ENCODE measurements at regions not wholly inside any gene's neighbourhood (a gene's known extent, or its start where the extent isn't known, plus 50 kb on each side); places are given as distances from the start of the nearest gene placed in this dataset.

- no peak for DNase-seq (ENCODE audit: extremely low spot score)
Measured at GRCh38 chr10:84801156-84801555, 472.8 kb downstream of the CCSER2 start.

GRCh38 chr10:84801916-84802315, 473.5 kb downstream of the CCSER2 start:
- H3K27ac ChIP-seq (ENCODE audit: low read depth), result no peak overlapping the region
- H3K4me3 ChIP-seq (ENCODE audit: low read depth, low read length), result no peak overlapping the region
- DNase-seq (ENCODE audit: extremely low spot score), result no peak
- H3K36me3 ChIP-seq (ENCODE audit: insufficient read depth), result no peaks in the 10 kb centered on the region
- H3K4me1 ChIP-seq (ENCODE audit: insufficient read depth), result peaks cover 2% of the 10 kb centered on the region
- 44% methylated on average over 3 of the region's 3 CpGs for WGBS

More at GRCh38 chr10:84801156-84801555, 472.8 kb downstream of the CCSER2 start:
- Histone ChIP-seq H3K4me3 (ENCODE audit: low read depth, low read length) (no peak overlapping the region), H3K27ac (ENCODE audit: low read depth) (no peak overlapping the region), H3K4me1 (ENCODE audit: insufficient read depth) (peaks cover 2% of the 10 kb centered on the region), H3K36me3 (ENCODE audit: insufficient read depth) (no peaks in the 10 kb centered on the region)
- 54% methylated on average over 2 of the region's 2 CpGs for WGBS

GRCh38 chr10:84805149-84805548, 476.8 kb downstream of the CCSER2 start:
- 64% methylated on average over 2 of the region's 2 CpGs for WGBS
- H3K4me3 ChIP-seq (ENCODE audit: low read depth, low read length), result no peak overlapping the region
- no peaks in the 10 kb centered on the region for H3K36me3 ChIP-seq (ENCODE audit: insufficient read depth)
- DNase-seq (ENCODE audit: extremely low spot score), result no peak
- H3K27ac ChIP-seq (ENCODE audit: low read depth), result no peak overlapping the region
- peaks cover 2% of the 10 kb centered on the region for H3K4me1 ChIP-seq (ENCODE audit: insufficient read depth)

GRCh38 chr10:84811113-84811512, 482.7 kb downstream of the CCSER2 start:
- no peak for DNase-seq (ENCODE audit: extremely low spot score)
- no peaks in the 10 kb centered on the region for H3K4me1 ChIP-seq (ENCODE audit: insufficient read depth)
- 40% methylated on average over 5 of the region's 5 CpGs for WGBS
- H3K4me3 ChIP-seq (ENCODE audit: low read depth, low read length), result no peak overlapping the region
- no peaks in the 10 kb centered on the region for H3K36me3 ChIP-seq (ENCODE audit: insufficient read depth)
- no peak overlapping the region for H3K27ac ChIP-seq (ENCODE audit: low read depth)

GRCh38 chr10:84818961-84819360, 490.6 kb downstream of the CCSER2 start:
- 59% methylated on average over 3 of the region's 3 CpGs for WGBS
- Histone ChIP-seq H3K4me1 (ENCODE audit: insufficient read depth) (no peaks in the 10 kb centered on the region), H3K4me3 (ENCODE audit: low read depth, low read length) (no peak overlapping the region), H3K36me3 (ENCODE audit: insufficient read depth) (no peaks in the 10 kb centered on the region), H3K27ac (ENCODE audit: low read depth) (no peak overlapping the region)
- no peak for DNase-seq (ENCODE audit: extremely low spot score)

- H3K4me3 ChIP-seq (ENCODE audit: low read depth, low read length), result no peak overlapping the region
- DNase-seq (ENCODE audit: extremely low spot score), result no peak
Measured at GRCh38 chr10:84820120-84820519, 491.7 kb downstream of the CCSER2 start.

GRCh38 chr10:84820596-84820995, 492.2 kb downstream of the CCSER2 start:
- WGBS, result 66% methylated on average over 2 of the region's 2 CpGs

More at GRCh38 chr10:84820120-84820519, 491.7 kb downstream of the CCSER2 start:
- Histone ChIP-seq H3K4me1 (ENCODE audit: insufficient read depth) (no peaks in the 10 kb centered on the region), H3K36me3 (ENCODE audit: insufficient read depth) (no peaks in the 10 kb centered on the region), H3K27ac (ENCODE audit: low read depth) (no peak overlapping the region)
- WGBS, result 83% methylated on average over 3 of the region's 3 CpGs

GRCh38 chr10:84822931-84823630, 494.7 kb downstream of the CCSER2 start:
- H3K4me1 ChIP-seq (ENCODE audit: insufficient read depth), result no peaks in the 10 kb centered on the region
- H3K36me3 ChIP-seq (ENCODE audit: insufficient read depth), result no peaks in the 10 kb centered on the region
- no peak for DNase-seq (ENCODE audit: extremely low spot score)
- H3K27ac ChIP-seq (ENCODE audit: low read depth), result no peak overlapping the region
- WGBS, result 45% methylated on average over 3 of the region's 3 CpGs
- H3K4me3 ChIP-seq (ENCODE audit: low read depth, low read length), result no peak overlapping the region

More at GRCh38 chr10:84820596-84820995, 492.2 kb downstream of the CCSER2 start:
- Histone ChIP-seq H3K36me3 (ENCODE audit: insufficient read depth) (no peaks in the 10 kb centered on the region), H3K4me3 (ENCODE audit: low read depth, low read length) (no peak overlapping the region), H3K4me1 (ENCODE audit: insufficient read depth) (no peaks in the 10 kb centered on the region), H3K27ac (ENCODE audit: low read depth) (no peak overlapping the region)
- no peak for DNase-seq (ENCODE audit: extremely low spot score)

GRCh38 chr10:84824525-84824924, 496.1 kb downstream of the CCSER2 start:
- no peaks in the 10 kb centered on the region for H3K4me1 ChIP-seq (ENCODE audit: insufficient read depth)
- DNase-seq (ENCODE audit: extremely low spot score), result no peak
- H3K27ac ChIP-seq (ENCODE audit: low read depth), result no peak overlapping the region
- no peaks in the 10 kb centered on the region for H3K36me3 ChIP-seq (ENCODE audit: insufficient read depth)
- no peak overlapping the region for H3K4me3 ChIP-seq (ENCODE audit: low read depth, low read length)
- 89% methylated on average over 1 of the region's 1 CpG for WGBS

GRCh38 chr10:84825330-84825729, 496.9 kb downstream of the CCSER2 start:
- Histone ChIP-seq H3K4me1 (ENCODE audit: insufficient read depth) (peaks cover 1% of the 10 kb centered on the region), H3K36me3 (ENCODE audit: insufficient read depth) (no peaks in the 10 kb centered on the region), H3K4me3 (ENCODE audit: low read depth, low read length) (no peak overlapping the region), H3K27ac (ENCODE audit: low read depth) (no peak overlapping the region)
- no peak for DNase-seq (ENCODE audit: extremely low spot score)
- 32% methylated on average over 1 of the region's 1 CpG for whole genome bisulfite sequencing

- H3K4me1 ChIP-seq (ENCODE audit: insufficient read depth), result peaks cover 1% of the 10 kb centered on the region
- WGBS, result 48% methylated on average over 3 of the region's 3 CpGs
- no peaks in the 10 kb centered on the region for H3K36me3 ChIP-seq (ENCODE audit: insufficient read depth)
- H3K4me3 ChIP-seq (ENCODE audit: low read depth, low read length), result no peak overlapping the region
- DNase-seq (ENCODE audit: extremely low spot score), result no peak
- H3K27ac ChIP-seq (ENCODE audit: low read depth), result no peak overlapping the region
Measured at GRCh38 chr10:84826704-84827103, 498.3 kb downstream of the CCSER2 start.

GRCh38 chr10:84829131-84829530, 500.7 kb downstream of the CCSER2 start:
- Histone ChIP-seq H3K4me1 (ENCODE audit: insufficient read depth) (peaks cover 1% of the 10 kb centered on the region), H3K27ac (ENCODE audit: low read depth) (no peak overlapping the region), H3K4me3 (ENCODE audit: low read depth, low read length) (no peak overlapping the region), H3K36me3 (ENCODE audit: insufficient read depth) (no peaks in the 10 kb centered on the region)
- WGBS, result 62% methylated on average over 7 of the region's 7 CpGs
- DNase-seq (ENCODE audit: extremely low spot score), result no peak

GRCh38 chr10:84837041-84837812, 508.8 kb downstream of the CCSER2 start:
- 73% methylated on average over 3 of the region's 3 CpGs for WGBS
- H3K4me3 ChIP-seq (ENCODE audit: low read depth, low read length), result no peak overlapping the region
- H3K36me3 ChIP-seq (ENCODE audit: insufficient read depth), result no peaks in the 10 kb centered on the region
- no peak overlapping the region for H3K27ac ChIP-seq (ENCODE audit: low read depth)
- no peak for DNase-seq (ENCODE audit: extremely low spot score)
- no peaks in the 10 kb centered on the region for H3K4me1 ChIP-seq (ENCODE audit: insufficient read depth)

- DNase-seq (ENCODE audit: extremely low spot score), result no peak
- Histone ChIP-seq H3K36me3 (ENCODE audit: insufficient read depth) (no peaks in the 10 kb centered on the region), H3K4me3 (ENCODE audit: low read depth, low read length) (no peak overlapping the region), H3K27ac (ENCODE audit: low read depth) (no peak overlapping the region), H3K4me1 (ENCODE audit: insufficient read depth) (no peaks in the 10 kb centered on the region)
- WGBS, result 69% methylated on average over 10 of the region's 10 CpGs
Measured at GRCh38 chr10:84837877-84838276, 509.5 kb downstream of the CCSER2 start.

Measured in urinary bladder (tissue), 3 donors.